ENCODE measurements at regions not wholly inside any gene's neighbourhood (a gene's known extent, or its start where the extent isn't known, plus 50 kb on each side); places are given as distances from the start of the nearest gene placed in this dataset.

DNA sequence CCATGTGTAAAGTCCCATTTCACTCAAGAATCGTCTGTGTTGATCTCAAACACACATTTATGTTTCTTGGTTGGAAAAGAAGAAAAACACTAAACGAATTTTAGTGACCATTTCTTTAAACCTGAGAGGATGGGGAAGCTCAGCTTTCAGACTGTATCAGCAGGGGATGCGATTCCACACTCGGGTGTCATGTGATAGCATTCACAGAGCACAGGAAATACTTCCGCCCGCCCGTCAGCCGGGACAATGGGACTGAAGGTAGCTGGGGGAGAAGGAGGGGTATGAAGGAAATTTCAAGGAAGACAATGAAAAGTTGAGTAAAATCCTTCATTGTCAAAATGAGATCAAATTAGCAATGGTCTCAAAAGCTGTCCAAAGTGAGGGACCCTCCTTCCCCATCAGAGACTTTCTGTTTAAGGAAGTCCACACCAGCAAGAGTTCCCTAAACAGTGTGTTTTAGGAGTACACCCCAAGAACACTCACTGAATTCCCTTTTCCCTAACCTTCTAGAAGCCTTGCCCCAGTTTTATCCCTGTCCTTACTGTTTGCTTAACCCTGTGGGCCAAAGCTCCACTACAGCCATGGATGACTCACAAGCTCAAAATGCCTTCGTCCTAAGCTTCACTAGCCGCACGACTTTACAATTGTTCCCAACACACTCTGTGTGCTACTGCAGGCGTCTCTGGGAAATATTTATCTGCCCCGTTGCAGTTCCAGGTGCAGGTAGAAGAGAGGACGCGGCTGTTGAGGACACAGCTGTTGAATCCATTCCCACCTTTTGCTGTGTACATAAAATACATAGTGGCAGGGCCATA is 51.4 kb upstream of the SIM2 start:
- no peaks in the 10 kb centered on the region for H3K4me1 Mint-ChIP-seq
- Histone ChIP-seq H3K27ac (ENCODE audit: low read length) (no peak overlapping the region), H3K4me3 (ENCODE audit: low read length) (no peak overlapping the region), H3K36me3 (ENCODE audit: control insufficient read depth, insufficient read depth, low read length) (no peaks in the 10 kb centered on the region), H3K9me3 (ENCODE audit: control insufficient read depth, insufficient read depth, low read length) (no peaks in the 10 kb centered on the region), H3K4me1 (ENCODE audit: control insufficient read depth, insufficient read depth, low read length) (no peaks in the 10 kb centered on the region), H3K27me3 (ENCODE audit: control insufficient read depth, insufficient read depth, low read length) (peaks cover 2% of the 10 kb centered on the region)
- TF ChIP-seq, protein P1, sequence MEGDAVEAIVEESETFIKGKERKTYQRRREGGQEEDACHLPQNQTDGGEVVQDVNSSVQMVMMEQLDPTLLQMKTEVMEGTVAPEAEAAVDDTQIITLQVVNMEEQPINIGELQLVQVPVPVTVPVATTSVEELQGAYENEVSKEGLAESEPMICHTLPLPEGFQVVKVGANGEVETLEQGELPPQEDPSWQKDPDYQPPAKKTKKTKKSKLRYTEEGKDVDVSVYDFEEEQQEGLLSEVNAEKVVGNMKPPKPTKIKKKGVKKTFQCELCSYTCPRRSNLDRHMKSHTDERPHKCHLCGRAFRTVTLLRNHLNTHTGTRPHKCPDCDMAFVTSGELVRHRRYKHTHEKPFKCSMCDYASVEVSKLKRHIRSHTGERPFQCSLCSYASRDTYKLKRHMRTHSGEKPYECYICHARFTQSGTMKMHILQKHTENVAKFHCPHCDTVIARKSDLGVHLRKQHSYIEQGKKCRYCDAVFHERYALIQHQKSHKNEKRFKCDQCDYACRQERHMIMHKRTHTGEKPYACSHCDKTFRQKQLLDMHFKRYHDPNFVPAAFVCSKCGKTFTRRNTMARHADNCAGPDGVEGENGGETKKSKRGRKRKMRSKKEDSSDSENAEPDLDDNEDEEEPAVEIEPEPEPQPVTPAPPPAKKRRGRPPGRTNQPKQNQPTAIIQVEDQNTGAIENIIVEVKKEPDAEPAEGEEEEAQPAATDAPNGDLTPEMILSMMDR (IDR thresholded peaks at IDR 0.05), result no peak
- H3K27me3 Mint-ChIP-seq (ENCODE audit: low read depth in 2 of 2), result peaks cover 1 to 14% of the 10 kb centered on the region in 2 donors
- intact Hi-C loops (cut with micrococcal nuclease), result no loop called here
- DNase-seq (no peak), ATAC-seq (no peak)
- H3K27ac Mint-ChIP-seq, result no peak overlapping the region
- no peak overlapping the region for H3K4me3 Mint-ChIP-seq
- 55% methylated on average over 14 of the region's 15 CpGs for WGBS (ENCODE audit: insufficient coverage)
- no peaks in the 10 kb centered on the region for H3K9me3 Mint-ChIP-seq
- H3K36me3 Mint-ChIP-seq, result no peaks in the 10 kb centered on the region
